ENCODE measurements at regions not wholly inside any gene's neighbourhood (a gene's known extent, or its start where the extent isn't known, plus 50 kb on each side); places are given as distances from the start of the nearest gene placed in this dataset.

- ChIA-PET CTCF (no interaction called here), POLR2A (no interaction called here)
- Histone ChIP-seq H3K4me3 (ENCODE audit: low read depth, low read length) (no peak overlapping the region), H3K27me3 (ENCODE audit: control insufficient read depth, insufficient read depth, low read length) (no peaks in the 10 kb centered on the region), H3K36me3 (ENCODE audit: control insufficient read depth, insufficient read depth, low read length) (no peaks in the 10 kb centered on the region)
- TF ChIP-seq, protein P1, sequence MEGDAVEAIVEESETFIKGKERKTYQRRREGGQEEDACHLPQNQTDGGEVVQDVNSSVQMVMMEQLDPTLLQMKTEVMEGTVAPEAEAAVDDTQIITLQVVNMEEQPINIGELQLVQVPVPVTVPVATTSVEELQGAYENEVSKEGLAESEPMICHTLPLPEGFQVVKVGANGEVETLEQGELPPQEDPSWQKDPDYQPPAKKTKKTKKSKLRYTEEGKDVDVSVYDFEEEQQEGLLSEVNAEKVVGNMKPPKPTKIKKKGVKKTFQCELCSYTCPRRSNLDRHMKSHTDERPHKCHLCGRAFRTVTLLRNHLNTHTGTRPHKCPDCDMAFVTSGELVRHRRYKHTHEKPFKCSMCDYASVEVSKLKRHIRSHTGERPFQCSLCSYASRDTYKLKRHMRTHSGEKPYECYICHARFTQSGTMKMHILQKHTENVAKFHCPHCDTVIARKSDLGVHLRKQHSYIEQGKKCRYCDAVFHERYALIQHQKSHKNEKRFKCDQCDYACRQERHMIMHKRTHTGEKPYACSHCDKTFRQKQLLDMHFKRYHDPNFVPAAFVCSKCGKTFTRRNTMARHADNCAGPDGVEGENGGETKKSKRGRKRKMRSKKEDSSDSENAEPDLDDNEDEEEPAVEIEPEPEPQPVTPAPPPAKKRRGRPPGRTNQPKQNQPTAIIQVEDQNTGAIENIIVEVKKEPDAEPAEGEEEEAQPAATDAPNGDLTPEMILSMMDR (IDR thresholded peaks at IDR 0.05; ENCODE audit: insufficient read depth, low read depth, low read length), result no peak
- DNase-seq (ENCODE audit: low read depth), result no peak
Observed at GRCh38 chr10:111379534-111380187, 302.8 kb downstream of the ADRA2A start.

- H3K27me3 ChIP-seq (ENCODE audit: control insufficient read depth, insufficient read depth, low read length), result no peaks in the 10 kb centered on the region
- no peak overlapping the region for H3K4me3 ChIP-seq (ENCODE audit: low read depth, low read length)
- H3K36me3 ChIP-seq (ENCODE audit: control insufficient read depth, insufficient read depth, low read length), result no peaks in the 10 kb centered on the region
- TF ChIP-seq, protein P1 (IDR thresholded peaks at IDR 0.05; ENCODE audit: insufficient read depth, low read depth, low read length), result no peak
- POLR2A ChIA-PET, result no interaction called here
- no peak for DNase-seq (ENCODE audit: low read depth)
- CTCF ChIA-PET, result no interaction called here
Observed at GRCh38 chr10:111384556-111384955, 307.7 kb downstream of the ADRA2A start.

GRCh38 chr10:111390813-111391563 is 314.2 kb downstream of the ADRA2A start:
- Histone ChIP-seq H3K36me3 (ENCODE audit: control insufficient read depth, insufficient read depth, low read length) (no peaks in the 10 kb centered on the region), H3K27me3 (ENCODE audit: control insufficient read depth, insufficient read depth, low read length) (no peaks in the 10 kb centered on the region), H3K4me3 (ENCODE audit: low read depth, low read length) (no peak overlapping the region)
- ChIA-PET POLR2A (no interaction called here), CTCF (interaction anchor here (0.6 kb wide), 1 partner anchor 52 kb away, joined by 3 read pairs; no protein-coding TSS in a partner anchor)
- DNase-seq (ENCODE audit: low read depth), result no peak
- TF ChIP-seq, protein P1 (IDR thresholded peaks at IDR 0.05; ENCODE audit: insufficient read depth, low read depth, low read length), result no peak

DNA sequence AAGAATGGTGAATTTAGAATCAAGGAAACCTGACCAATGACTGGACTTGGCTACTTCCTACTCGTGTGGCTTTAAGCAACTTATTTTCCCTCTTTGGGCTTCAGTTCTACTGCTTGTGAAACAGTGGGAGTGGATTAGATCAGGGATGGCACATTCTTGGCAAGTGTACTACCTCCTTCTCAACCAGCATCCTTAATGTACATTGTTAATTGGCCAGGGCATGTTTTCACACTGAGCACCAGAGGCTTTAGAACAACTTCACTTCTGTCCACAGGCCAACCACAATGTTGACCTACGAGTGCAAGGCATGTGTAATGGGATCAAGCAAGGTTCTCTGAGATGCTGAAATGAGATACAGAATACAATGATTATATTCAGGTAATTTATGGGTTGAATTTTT is 315.3 kb downstream of the ADRA2A start:
- no peak overlapping the region for H3K4me3 ChIP-seq (ENCODE audit: low read depth, low read length)
- POLR2A ChIA-PET, result no interaction called here
- CTCF ChIA-PET, result no interaction called here

GRCh38 chr10:111392910-111393309 is 316.1 kb downstream of the ADRA2A start:
- ChIA-PET POLR2A (no interaction called here), CTCF (interaction anchor here (1.2 kb wide), 1 partner anchor 13 kb away, joined by 5 read pairs; no protein-coding TSS in a partner anchor)
- Histone ChIP-seq H3K27me3 (ENCODE audit: control insufficient read depth, insufficient read depth, low read length) (no peaks in the 10 kb centered on the region), H3K36me3 (ENCODE audit: control insufficient read depth, insufficient read depth, low read length) (no peaks in the 10 kb centered on the region), H3K4me3 (ENCODE audit: low read depth, low read length) (no peak overlapping the region)
- DNase-seq (ENCODE audit: low read depth), result peak; percentile 43
- TF ChIP-seq, protein P1 (IDR thresholded peaks at IDR 0.05; ENCODE audit: insufficient read depth, low read depth, low read length), result no peak

More for the DNA sequence above, 315.3 kb downstream of the ADRA2A start:
- H3K36me3 ChIP-seq (ENCODE audit: control insufficient read depth, insufficient read depth, low read length), result no peaks in the 10 kb centered on the region
- H3K27me3 ChIP-seq (ENCODE audit: control insufficient read depth, insufficient read depth, low read length), result no peaks in the 10 kb centered on the region
- DNase-seq (ENCODE audit: low read depth), result peak; percentile 17
- TF ChIP-seq, protein P1 (IDR thresholded peaks at IDR 0.05; ENCODE audit: insufficient read depth, low read depth, low read length), result no peak

All from BJ (cell line).